Ovary (tissue), 3 donors: ENCODE measurements at regions not wholly inside any gene's neighbourhood (a gene's known extent, or its start where the extent isn't known, plus 50 kb on each side); places are given as distances from the start of the nearest gene placed in this dataset.

Source experiments
- CTCF ChIP-seq, 3 donors: fragments of 450-650 bp in 2 of 3; fragments of 200-600 bp in 1 of 3; IDR thresholded peaks; one replicate each; pipeline versions ENCODE4 v1.5.1 to v1.8.0; 2016 to 2022; ENCODE audit warnings: antibody characterized with exemption in 3 of 3, mild to moderate bottlenecking in 1 of 3
- EP300 ChIP-seq: sonication (generic); formaldehyde crosslinking; IDR thresholded peaks from one replicate; pipeline ENCODE4 v1.6.1; 2017; ENCODE audit warnings: antibody characterized with exemption
- POLR2A ChIP-seq: fragments of 450-650 bp; IDR thresholded peaks from one replicate; pipeline ENCODE4 v1.6.1; 2017; ENCODE audit warnings: antibody characterized with exemption, mild to moderate bottlenecking, moderate library complexity
- donor health status: DM: no; HTN: no; CAD: no.

GRCh38 chr3:110062716-110063115, 725.4 kb upstream of the DPPA4 start:
- TF ChIP-seq CTCF (IDR thresholded peaks at IDR 0.05) (no peak), POLR2A (no peak), EP300 (no peak)
